AG04449 (cell line): ENCODE measurements at regions not wholly inside any gene's neighbourhood (a gene's known extent, or its start where the extent isn't known, plus 50 kb on each side); places are given as distances from the start of the nearest gene placed in this dataset.

Experiments
- CTCF ChIA-PET: fragments of 350-600 bp; formaldehyde crosslinking; extraction: SDS; loops from one replicate; lab custom pipeline; 2021; ENCODE audit warnings: antibody characterized with exemption; lab: Yijun Ruan, JAX
- POLR2A ChIA-PET: fragments of 400-600, 350-600 bp; formaldehyde crosslinking; extraction: SDS; loops from one replicate; lab custom pipeline; 2020; ENCODE audit warnings: antibody characterized with exemption, inconsistent platforms; lab: Yijun Ruan, JAX
- DNase-seq: peaks from one replicate; pipeline ENCODE4 v3.0.0-alpha.2; 2010; ENCODE audit warnings: low read depth, low spot score
- H3K4me3 ChIP-seq: 2 replicates; pipeline ENCODE4 v1.5.1; 2011; ENCODE audit warnings: low read depth, mild to moderate bottlenecking, control low read depth, low read length
- CTCF ChIP-seq: IDR thresholded peaks from one replicate; pipeline ENCODE4 v1.5.1; 2011; ENCODE audit warnings: mild to moderate bottlenecking, moderate library complexity, low read length, control low read depth, inconsistent platforms; ENCODE audit not compliant: insufficient read depth; ENCODE audit errors: missing control alignments

- no peak for DNase-seq
- TF ChIP-seq CTCF: no peak
- ChIA-PET CTCF (interaction anchor here (1.3 to 2.5 kb wide), 2 partner anchors 13 to 59 kb away, joined by 3 to 6 read pairs; no protein-coding TSS in a partner anchor), POLR2A (no interaction called here)
- H3K4me3 ChIP-seq: no peak overlapping the region
Measured at GRCh38 chr4:26141051-26141721, 179.6 kb upstream of the RBPJ start.

GRCh38 chr4:26141911-26142638, 178.7 kb upstream of the RBPJ start:
- DNase-seq: no peak
- H3K4me3 ChIP-seq: no peak overlapping the region
- TF ChIP-seq CTCF: no peak
- POLR2A ChIA-PET: no interaction called here
- CTCF ChIA-PET: interaction anchor here (1.0 to 2.5 kb wide), 4 partner anchors 14 to 60 kb away, joined by 3 to 6 read pairs (median 3); no protein-coding TSS in a partner anchor

GRCh38 chr4:26144526-26145155, 176.2 kb upstream of the RBPJ start:
- DNase-seq: no peak
- TF ChIP-seq CTCF: no peak
- CTCF ChIA-PET: no interaction called here
- H3K4me3 ChIP-seq: no peak overlapping the region
- POLR2A ChIA-PET: no interaction called here

GRCh38 chr4:26145212-26145611, 175.6 kb upstream of the RBPJ start:
- TF ChIP-seq CTCF: no peak
- ChIA-PET POLR2A (no interaction called here), CTCF (no interaction called here)
- no peak overlapping the region for H3K4me3 ChIP-seq
- DNase-seq: no peak

GRCh38 chr4:26148927-26149326, 171.9 kb upstream of the RBPJ start:
- H3K4me3 ChIP-seq: no peak overlapping the region
- DNase-seq: no peak
- CTCF ChIA-PET: no interaction called here
- no peak for TF ChIP-seq CTCF
- POLR2A ChIA-PET: no interaction called here

GRCh38 chr4:26150948-26151347, 169.9 kb upstream of the RBPJ start:
- ChIA-PET CTCF (no interaction called here), POLR2A (no interaction called here)
- no peak for DNase-seq
- no peak for TF ChIP-seq CTCF
- no peak overlapping the region for H3K4me3 ChIP-seq
